ENCODE measurements at regions not wholly inside any gene's neighbourhood (a gene's known extent, or its start where the extent isn't known, plus 50 kb on each side); places are given as distances from the start of the nearest gene placed in this dataset.

- no peak for TF ChIP-seq SMARCE1 (IDR thresholded peaks at IDR 0.05; ENCODE audit: borderline replicate concordance)
- no peak for TF ChIP-seq KLF6 (CRISPR knock-in tag; IDR thresholded peaks at IDR 0.05)
- no peak for TF ChIP-seq RFX1 (IDR thresholded peaks at IDR 0.05)
Observed at GRCh38 chr16:13478991-13479390, 441.0 kb upstream of the ERCC4 start (continued).

GRCh38 chr16:13479549-13479948 is 440.4 kb upstream of the ERCC4 start:
- no peaks in the 10 kb centered on the region for H3K36me3 ChIP-seq (replicated peaks in 1 of 2; ENCODE audit: control insufficient read depth in 1 of 2, insufficient read depth in 2 of 2, low read length in 2 of 2)
- FAIRE-seq (no peak), ATAC-seq (no peak), DNase-seq (ENCODE audit: low spot score) (no peak)
- H3K9me3 ChIP-seq (ENCODE audit: low read length), result no peaks in the 10 kb centered on the region
- BruUV-seq (replicated peaks), result no TSS peak
- TF ChIP-seq KDM4B (CRISPR knock-in tag; IDR thresholded peaks at IDR 0.05) (no peak), MZF1 (CRISPR knock-in tag; IDR thresholded peaks at IDR 0.05; ENCODE audit: borderline replicate concordance) (no peak), ATF7 (IDR thresholded peaks at IDR 0.05) (peak; percentile 99), ATF7 (CRISPR knock-in tag; IDR thresholded peaks at IDR 0.05) (no peak), CREB1 (IDR thresholded peaks at IDR 0.05) (peak; percentile 93), CREB1 (CRISPR knock-in tag; IDR thresholded peaks at IDR 0.05) (no peak), ZNF432 (CRISPR knock-in tag; IDR thresholded peaks at IDR 0.05; ENCODE audit: borderline replicate concordance) (no peak), THAP11 (CRISPR knock-in tag; IDR thresholded peaks at IDR 0.05) (no peak)
- in situ Hi-C loops (cut with HindIII; ENCODE audit: extremely low pct_ligation_motif_present, low pct_unique_long_range_greater_than_20kb) (no loop called here), intact Hi-C loops (cut with micrococcal nuclease; ENCODE audit: unreplicated experiment) (no loop called here)
- no peaks in the 10 kb centered on the region for H4K20me1 ChIP-seq (ENCODE audit: insufficient read depth, low read length)
- H3K79me2 ChIP-seq (ENCODE audit: insufficient read depth, low read length), result no peaks in the 10 kb centered on the region
- H3K27ac ChIP-seq (ENCODE audit: extremely low read length, insufficient read depth, low read length), result no peak overlapping the region
- H3K4me1 ChIP-seq (ENCODE audit: insufficient read depth, low read length), result no peaks in the 10 kb centered on the region
- 58% methylated on average over 7 of the region's 7 CpGs for WGBS (ENCODE audit: low lambda C conversion rate)
- ChIA-PET POLR2A (no interaction called here), CTCF (ENCODE audit: low intra/inter-chr PET ratio, low total read pairs) (no interaction called here)
- H3K4me3 ChIP-seq (replicated peaks in 1 of 3; ENCODE audit: insufficient read depth in 1 of 3, low read depth in 2 of 3, low read length in 3 of 3), result no peak overlapping the region
- no peak overlapping the region for H2AFZ ChIP-seq (ENCODE audit: low read length)
- H3K4me2 ChIP-seq (ENCODE audit: low read depth, low read length), result no peak overlapping the region
- no peak overlapping the region for H3K9ac ChIP-seq (ENCODE audit: insufficient read depth, low read depth, low read length)
- H3K27me3 ChIP-seq (ENCODE audit: control insufficient read depth in 1 of 2, insufficient read depth in 2 of 2, low read length in 2 of 2), result no peaks in the 10 kb centered on the region

GRCh38 chr16:13480801-13481200 is 439.2 kb upstream of the ERCC4 start:
- Histone ChIP-seq H3K27me3 (ENCODE audit: control insufficient read depth in 1 of 2, insufficient read depth in 2 of 2, low read length in 2 of 2) (peaks cover 0 to 2% of the 10 kb centered on the region in 2 experiments; a peak in 1 of 5 replicates), H3K36me3 (replicated peaks in 1 of 2; ENCODE audit: control insufficient read depth in 1 of 2, insufficient read depth in 2 of 2, low read length in 2 of 2) (no peaks in the 10 kb centered on the region), H2AFZ (ENCODE audit: low read length) (no peak overlapping the region), H3K79me2 (ENCODE audit: insufficient read depth, low read length) (no peaks in the 10 kb centered on the region), H3K4me1 (ENCODE audit: insufficient read depth, low read length) (no peaks in the 10 kb centered on the region), H3K4me2 (ENCODE audit: low read depth, low read length) (no peak overlapping the region), H4K20me1 (ENCODE audit: insufficient read depth, low read length) (no peaks in the 10 kb centered on the region), H3K27ac (ENCODE audit: extremely low read length, insufficient read depth, low read length) (no peak overlapping the region), H3K4me3 (replicated peaks in 1 of 3; ENCODE audit: insufficient read depth in 1 of 3, low read depth in 2 of 3, low read length in 3 of 3) (no peak overlapping the region), H3K9ac (ENCODE audit: insufficient read depth, low read depth, low read length) (no peak overlapping the region), H3K9me3 (ENCODE audit: low read length) (no peaks in the 10 kb centered on the region)
- in situ Hi-C loops (cut with HindIII; ENCODE audit: extremely low pct_ligation_motif_present, low pct_unique_long_range_greater_than_20kb), result no loop called here
- CTCF ChIA-PET (ENCODE audit: low intra/inter-chr PET ratio, low total read pairs), result no interaction called here
- POLR2A ChIA-PET, result no interaction called here
- BruUV-seq (replicated peaks), result no TSS peak
- intact Hi-C loops (cut with micrococcal nuclease; ENCODE audit: unreplicated experiment), result no loop called here
- FAIRE-seq (no peak), DNase-seq (ENCODE audit: low spot score) (no peak), ATAC-seq (no peak)
- 8% methylated on average over 4 of the region's 4 CpGs for WGBS (ENCODE audit: low lambda C conversion rate)
- no peak for TF ChIP-seq MTF2 (CRISPR knock-in tag; IDR thresholded peaks at IDR 0.05; ENCODE audit: borderline replicate concordance)
- TF ChIP-seq MZF1 (CRISPR knock-in tag; IDR thresholded peaks at IDR 0.05; ENCODE audit: borderline replicate concordance), result no peak
